Right kidney (tissue), 1 donor: ENCODE measurements at regions not wholly inside any gene's neighbourhood (a gene's known extent, or its start where the extent isn't known, plus 50 kb on each side); places are given as distances from the start of the nearest gene placed in this dataset.
"Not testable (repeated sequence)": the region's sequence is repeated elsewhere in the genome, so short reads cannot be mapped to it uniquely, and the experiment has no call there.

Source experiments
- DNase-seq: peaks from one replicate; pipeline ENCODE4 v3.0.0-alpha.2; 2016

- not testable (repeated sequence) for DNase-seq
Observed at GRCh38 chr6:142016666-142017065, 116.1 kb upstream of the GJE1 start.

- DNase-seq, result not testable (repeated sequence)
Observed at GRCh38 chr6:142015463-142015862, 117.3 kb upstream of the GJE1 start.

- DNase-seq, result no peak
Observed at GRCh38 chr6:142015011-142015410, 117.7 kb upstream of the GJE1 start.

GRCh38 chr6:142014515-142014914, 118.2 kb upstream of the GJE1 start:
- no peak for DNase-seq

GRCh38 chr6:142013875-142014495, 118.7 kb upstream of the GJE1 start:
- no peak for DNase-seq

GRCh38 chr6:142013287-142013686, 119.4 kb upstream of the GJE1 start:
- DNase-seq, result no peak

GRCh38 chr6:142011775-142012174, 121.0 kb upstream of the GJE1 start:
- no peak for DNase-seq

GRCh38 chr6:142011156-142011555, 121.6 kb upstream of the GJE1 start:
- no peak for DNase-seq

- no peak for DNase-seq
Observed at GRCh38 chr6:142009647-142010046, 123.1 kb upstream of the GJE1 start.

- no peak for DNase-seq
Observed at GRCh38 chr6:142008781-142009180, 123.9 kb upstream of the GJE1 start.

- no peak for DNase-seq
Observed at GRCh38 chr6:142008016-142008735, 124.5 kb upstream of the GJE1 start.

- DNase-seq, result no peak
Observed at GRCh38 chr6:142005021-142005420, 127.7 kb upstream of the GJE1 start.

- no peak for DNase-seq
Observed at GRCh38 chr6:142002825-142003405, 129.8 kb upstream of the GJE1 start.

- DNase-seq, result no peak
Observed at GRCh38 chr6:141996823-141997222, 135.9 kb upstream of the GJE1 start.

GRCh38 chr6:141992109-141992508, 140.6 kb upstream of the GJE1 start:
- DNase-seq, result no peak

- no peak for DNase-seq
Observed at GRCh38 chr6:141990840-141991239, 141.9 kb upstream of the GJE1 start.

GRCh38 chr6:141989706-141989959, 143.1 kb upstream of the GJE1 start:
- DNase-seq, result no peak

GRCh38 chr6:141988954-141989705, 143.6 kb upstream of the GJE1 start:
- DNase-seq, result no peak

GRCh38 chr6:141988327-141988726, 144.4 kb upstream of the GJE1 start:
- DNase-seq, result no peak

GRCh38 chr6:141986457-141986856, 146.3 kb upstream of the GJE1 start:
- DNase-seq, result no peak

GRCh38 chr6:141981190-141981589, 151.5 kb upstream of the GJE1 start:
- no peak for DNase-seq

- no peak for DNase-seq
Observed at GRCh38 chr6:141977782-141978181, 154.9 kb upstream of the GJE1 start.

- no peak for DNase-seq
Observed at GRCh38 chr6:141976994-141977393, 155.7 kb upstream of the GJE1 start.
